GM12891 (cell line): ENCODE measurements at regions not wholly inside any gene's neighbourhood (a gene's known extent, or its start where the extent isn't known, plus 50 kb on each side); places are given as distances from the start of the nearest gene placed in this dataset.

Experiments used
- PAX5 ChIP-seq: IDR thresholded peaks from 2 replicates; pipeline ENCODE4 v1.6.1; 2011; ENCODE audit warnings: low read length, moderate library complexity, mild to moderate bottlenecking; ENCODE audit not compliant: insufficient read depth, severe bottlenecking
- POLR2A ChIP-seq: IDR thresholded peaks from 2 replicates; pipeline ENCODE4 v1.6.1; 2011; ENCODE audit warnings: low read depth, low read length, control low read depth
- POLR2AphosphoS5 ChIP-seq: IDR thresholded peaks from 2 replicates; pipeline ENCODE4 v1.6.1; 2011; ENCODE audit warnings: low read depth, low read length, control low read depth
- SPI1 ChIP-seq: IDR thresholded peaks from 2 replicates; pipeline ENCODE4 v1.6.1; 2011; ENCODE audit warnings: low read depth, low read length, control low read depth
- TAF1 ChIP-seq: IDR thresholded peaks from 2 replicates; pipeline ENCODE4 v1.6.1; 2011; ENCODE audit warnings: low read depth, low read length, control low read depth

GRCh38 chr7:113774182-113774807 is 144.5 kb downstream of the PPP1R3A start:
- no peak for TF ChIP-seq POLR2AphosphoS5
- TF ChIP-seq POLR2A, result no peak
- TF ChIP-seq TAF1, result no peak
- TF ChIP-seq PAX5, result no peak
- peak; percentile 18; the same call in 1 of the 2 replicates for TF ChIP-seq SPI1
